AG10803 (cell line): ENCODE measurements at regions not wholly inside any gene's neighbourhood (a gene's known extent, or its start where the extent isn't known, plus 50 kb on each side); places are given as distances from the start of the nearest gene placed in this dataset.
A peak's percentile ranks its signal among the peaks of the same experiment; 100 is the strongest.

Source experiments
- DNase-seq: peaks from one replicate; pipeline ENCODE4 v3.0.0; 2010; ENCODE audit warnings: low read depth
- H3K4me3 ChIP-seq: 2 replicates; pipeline ENCODE4 v1.5.1; 2011; ENCODE audit warnings: mild to moderate bottlenecking, low read length, control low read depth
- TF ChIP-seq, protein P1 (sequence below): conservative IDR thresholded peaks from 2 replicates; pipeline ENCODE4 v1.5.1; 2011; ENCODE audit warnings: mild to moderate bottlenecking, low read length, control low read depth, inconsistent platforms

- H3K4me3 ChIP-seq: no peak overlapping the region
- no peak for DNase-seq
- TF ChIP-seq, protein P1, sequence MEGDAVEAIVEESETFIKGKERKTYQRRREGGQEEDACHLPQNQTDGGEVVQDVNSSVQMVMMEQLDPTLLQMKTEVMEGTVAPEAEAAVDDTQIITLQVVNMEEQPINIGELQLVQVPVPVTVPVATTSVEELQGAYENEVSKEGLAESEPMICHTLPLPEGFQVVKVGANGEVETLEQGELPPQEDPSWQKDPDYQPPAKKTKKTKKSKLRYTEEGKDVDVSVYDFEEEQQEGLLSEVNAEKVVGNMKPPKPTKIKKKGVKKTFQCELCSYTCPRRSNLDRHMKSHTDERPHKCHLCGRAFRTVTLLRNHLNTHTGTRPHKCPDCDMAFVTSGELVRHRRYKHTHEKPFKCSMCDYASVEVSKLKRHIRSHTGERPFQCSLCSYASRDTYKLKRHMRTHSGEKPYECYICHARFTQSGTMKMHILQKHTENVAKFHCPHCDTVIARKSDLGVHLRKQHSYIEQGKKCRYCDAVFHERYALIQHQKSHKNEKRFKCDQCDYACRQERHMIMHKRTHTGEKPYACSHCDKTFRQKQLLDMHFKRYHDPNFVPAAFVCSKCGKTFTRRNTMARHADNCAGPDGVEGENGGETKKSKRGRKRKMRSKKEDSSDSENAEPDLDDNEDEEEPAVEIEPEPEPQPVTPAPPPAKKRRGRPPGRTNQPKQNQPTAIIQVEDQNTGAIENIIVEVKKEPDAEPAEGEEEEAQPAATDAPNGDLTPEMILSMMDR: no peak
These were observed 830.9 kb upstream of the WWC1 start for GRCh38 chr5:167460449-167461020.

DNA sequence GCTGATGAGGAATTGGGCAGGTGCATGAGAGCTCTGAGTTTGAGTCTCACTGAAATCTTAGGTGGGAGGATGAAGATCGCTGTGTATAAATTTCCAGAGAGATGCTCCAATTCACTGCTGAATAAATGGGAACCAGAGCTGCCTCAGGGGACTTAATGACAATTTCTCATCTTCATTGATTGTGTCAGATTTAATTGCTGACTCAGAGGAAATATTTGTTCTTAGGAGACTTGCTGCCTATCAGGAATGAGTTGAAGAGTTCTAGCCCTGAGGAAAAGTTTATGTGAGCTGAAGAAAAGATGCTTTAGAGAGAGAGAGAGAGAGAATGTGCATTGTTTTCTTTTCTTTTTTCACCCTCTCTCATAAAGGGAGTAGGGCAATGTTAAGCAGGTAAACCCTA is 827.5 kb upstream of the WWC1 start:
- no peak overlapping the region for H3K4me3 ChIP-seq
- TF ChIP-seq, protein P1: no peak
- no peak for DNase-seq

- TF ChIP-seq, protein P1: no peak
- DNase-seq: no peak
- no peak overlapping the region for H3K4me3 ChIP-seq
These were observed 824.5 kb upstream of the WWC1 start for GRCh38 chr5:167466992-167467391.

DNA sequence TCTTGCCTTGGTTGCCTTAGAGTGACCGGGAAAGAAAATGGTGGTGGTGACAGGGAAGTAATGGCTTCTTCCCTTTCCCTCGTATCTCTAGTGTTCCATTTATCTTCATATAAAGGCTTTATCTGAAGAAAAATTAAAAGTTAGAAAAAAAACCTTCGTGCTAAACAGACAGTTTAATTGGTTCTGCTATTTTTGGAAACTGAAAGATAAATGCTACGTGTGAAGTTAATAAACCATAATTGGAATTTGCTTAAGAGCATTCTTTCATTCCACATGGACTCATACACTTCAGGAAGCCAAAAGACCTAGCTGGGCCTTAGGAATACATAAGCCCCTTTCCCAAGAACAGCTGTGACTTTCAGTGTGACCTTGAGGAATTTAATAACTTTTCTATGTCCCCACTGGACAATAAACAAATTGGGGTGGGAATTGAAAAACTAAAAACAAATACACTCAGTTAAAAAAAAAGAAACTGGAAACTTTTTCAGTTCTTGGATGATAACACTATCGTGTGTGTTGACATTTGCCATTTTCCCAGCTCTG is 818.8 kb upstream of the WWC1 start:
- H3K4me3 ChIP-seq: no peak overlapping the region
- DNase-seq: no peak
- TF ChIP-seq, protein P1: no peak

DNA sequence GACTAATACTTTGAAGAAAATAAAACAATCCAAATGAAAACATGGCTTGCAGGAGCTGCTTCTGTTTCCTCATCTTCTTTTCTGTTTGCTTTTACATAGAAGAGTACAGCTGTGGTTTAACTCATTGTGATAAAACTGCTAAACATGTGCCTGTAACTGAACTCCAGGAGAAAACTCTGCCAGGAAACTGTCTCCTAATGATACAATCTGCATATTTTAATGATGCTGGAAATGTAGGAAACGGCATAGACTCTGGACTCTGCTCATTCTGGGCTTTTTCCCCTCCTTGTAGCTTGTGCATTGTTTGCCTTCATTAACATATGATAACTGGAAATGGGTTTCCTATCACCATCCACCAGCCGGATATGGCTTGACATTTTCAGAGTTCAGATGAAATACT is 813.3 kb upstream of the WWC1 start:
- H3K4me3 ChIP-seq: no peak overlapping the region
- TF ChIP-seq, protein P1: no peak
- peak; percentile 3 for DNase-seq

GRCh38 chr5:167479779-167480178 is 811.7 kb upstream of the WWC1 start:
- peak; percentile 2 for DNase-seq
- no peak overlapping the region for H3K4me3 ChIP-seq
- TF ChIP-seq, protein P1: no peak

DNA sequence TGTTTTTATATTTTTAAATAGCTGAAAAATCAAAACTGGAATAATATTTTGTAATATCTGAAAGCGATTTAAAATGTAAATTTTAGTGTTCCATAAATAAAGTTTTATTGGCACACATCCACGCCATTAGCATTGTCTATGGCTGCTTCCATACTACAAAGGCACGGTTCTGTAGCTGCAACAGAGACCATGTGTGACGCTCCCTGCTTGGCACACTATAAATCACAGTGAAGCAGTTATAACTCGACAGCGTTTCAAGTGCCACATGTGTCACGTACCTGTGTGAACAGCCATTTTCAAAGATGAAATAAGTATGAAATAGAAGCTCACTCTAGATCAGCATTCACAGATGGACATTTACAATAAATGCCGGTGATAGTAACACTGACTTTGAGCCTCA is 810.1 kb upstream of the WWC1 start:
- DNase-seq: no peak
- TF ChIP-seq, protein P1: no peak
- H3K4me3 ChIP-seq: no peak overlapping the region
